Liver (tissue), 8 donors: ENCODE measurements at regions not wholly inside any gene's neighbourhood (a gene's known extent, or its start where the extent isn't known, plus 50 kb on each side); places are given as distances from the start of the nearest gene placed in this dataset.

Experiments
- DNase-seq: peaks from one replicate; pipeline ENCODE4 v3.0.0-alpha.2; 2017; ENCODE audit warnings: low spot score
- H3K27ac ChIP-seq, 2 donors: one replicate each; pipeline ENCODE4 v1.7.0; 2013; ENCODE audit warnings: inconsistent platforms in 2 of 2, low read length in 2 of 2, control low read depth in 1 of 2, low read depth in 1 of 2, mild to moderate bottlenecking in 1 of 2
- H3K27me3 ChIP-seq, 4 donors: one replicate each; pipeline versions ENCODE4 v1.6.1 to v1.7.0; 2013; ENCODE audit warnings: low read length in 3 of 4, inconsistent platforms in 1 of 4, mild to moderate bottlenecking in 1 of 4, moderate library complexity in 1 of 4; ENCODE audit not compliant: control insufficient read depth in 4 of 4, insufficient read depth in 4 of 4
- H3K36me3 ChIP-seq, 4 donors: one replicate each; pipeline versions ENCODE4 v1.6.1 to v1.7.0; 2013; ENCODE audit warnings: low read length in 3 of 4, mild to moderate bottlenecking in 3 of 4, low read depth in 1 of 4, moderate library complexity in 1 of 4; ENCODE audit not compliant: control insufficient read depth in 4 of 4, insufficient read depth in 3 of 4
- H3K4me1 ChIP-seq, 4 donors: one replicate each; pipeline versions ENCODE4 v1.6.1 to v1.7.0; 2013; ENCODE audit warnings: low read length in 3 of 4, mild to moderate bottlenecking in 3 of 4, moderate library complexity in 1 of 4; ENCODE audit not compliant: control insufficient read depth in 4 of 4, insufficient read depth in 4 of 4
- H3K4me3 ChIP-seq, 3 donors: one replicate each; pipeline versions ENCODE4 v1.6.1 to v1.7.0; 2013; ENCODE audit warnings: low read length in 3 of 3, control low read depth in 1 of 3, low read depth in 1 of 3, mild to moderate bottlenecking in 1 of 3
- H3K9ac ChIP-seq, 2 donors: one replicate each; pipeline ENCODE4 v1.7.0; 2013; ENCODE audit warnings: low read length in 2 of 2, mild to moderate bottlenecking in 2 of 2, moderate library complexity in 2 of 2, control low read depth in 1 of 2, low read depth in 1 of 2
- H3K9me3 ChIP-seq, 4 donors: one replicate each; pipeline versions ENCODE4 v1.6.1 to v1.7.0; 2013; ENCODE audit warnings: low read length in 3 of 4; ENCODE audit not compliant: control insufficient read depth in 4 of 4
- CTCF ChIP-seq: fragments of 150-350 bp; IDR thresholded peaks from 2 replicates; pipeline ENCODE4 v1.5.1; 2017; ENCODE audit warnings: improper control_type of control experiment, low read depth, low read length; ENCODE audit not compliant: missing input control
- EGR1 ChIP-seq, 2 donors: IDR thresholded peaks; 2 replicates each; pipeline ENCODE4 v1.6.1; 2016 to 2018; ENCODE audit warnings: antibody characterized with exemption in 2 of 2, low read depth in 2 of 2
- FOXA1 ChIP-seq: IDR thresholded peaks from 2 replicates; pipeline ENCODE4 v1.6.1; 2016; ENCODE audit warnings: antibody characterized with exemption
- FOXA2 ChIP-seq: IDR thresholded peaks from 2 replicates; pipeline ENCODE4 v1.6.1; 2016; ENCODE audit warnings: antibody characterized with exemption
- GABPA ChIP-seq, 2 donors: IDR thresholded peaks in 1 of 2; conservative IDR thresholded peaks in 1 of 2; 2 replicates each; pipeline ENCODE4 v1.6.1; 2016; ENCODE audit warnings: antibody characterized with exemption in 2 of 2, mild to moderate bottlenecking in 1 of 2, moderate library complexity in 1 of 2
- HNF4A ChIP-seq, 2 donors: conservative IDR thresholded peaks; 2 replicates each; pipeline ENCODE4 v1.6.1; 2016; ENCODE audit warnings: antibody characterized with exemption in 2 of 2, mild to moderate bottlenecking in 2 of 2
- HNF4G ChIP-seq: IDR thresholded peaks from 2 replicates; pipeline ENCODE4 v1.6.1; 2016; ENCODE audit warnings: antibody characterized with exemption
- JUND ChIP-seq, 2 donors: IDR thresholded peaks; 2 replicates each; pipeline ENCODE4 v1.6.1; 2016; ENCODE audit warnings: antibody characterized with exemption in 2 of 2
- RAD21 ChIP-seq, 2 donors: IDR thresholded peaks; 2 replicates each; pipeline ENCODE4 v1.6.1; 2016; ENCODE audit warnings: antibody characterized with exemption in 2 of 2, mild to moderate bottlenecking in 2 of 2
- RXRA ChIP-seq, 2 donors: IDR thresholded peaks; 2 replicates each; pipeline ENCODE4 v1.6.1; 2017 to 2018; ENCODE audit warnings: antibody characterized with exemption in 2 of 2, mild to moderate bottlenecking in 1 of 2
- SP1 ChIP-seq: IDR thresholded peaks from 2 replicates; pipeline ENCODE4 v1.6.1; 2018; ENCODE audit warnings: antibody characterized with exemption, mild to moderate bottlenecking
- TAF1 ChIP-seq: conservative IDR thresholded peaks from 2 replicates; pipeline ENCODE4 v1.6.1; 2016; ENCODE audit warnings: antibody characterized with exemption, mild to moderate bottlenecking
- YY1 ChIP-seq: IDR thresholded peaks from 2 replicates; pipeline ENCODE4 v1.6.1; 2016; ENCODE audit warnings: antibody characterized with exemption, mild to moderate bottlenecking
- ZBTB33 ChIP-seq: IDR thresholded peaks from 2 replicates; pipeline ENCODE4 v1.6.1; 2016; ENCODE audit warnings: antibody characterized with exemption
- WGBS: extraction: QIAGEN DNeasy Blood & Tissue Kit; methylation state at CpG from one replicate; pipeline ENCODE4 v1.1.7; 2013; 5-methylcytosine and 5-hydroxymethylcytosine counted together
- TF ChIP-seq, protein P1 (sequence below): IDR thresholded peaks from 2 replicates; pipeline ENCODE4 v1.6.1; 2016; ENCODE audit warnings: antibody characterized with exemption, mild to moderate bottlenecking
- TF ChIP-seq, protein P2 (sequence below): IDR thresholded peaks from 2 replicates; pipeline ENCODE4 v1.6.1; 2016; ENCODE audit warnings: antibody characterized with exemption
- donor health status: healthy.
- donor health status: healthy.
- donor health status: healthy.
- donor health status: healthy.
- donor health status: healthy.

GRCh38 chr19:22526661-22527272 is 104.6 kb upstream of the ZNF98 start:
- Histone ChIP-seq H3K36me3 (no peaks in the 10 kb centered on the region), H3K9ac (no peak overlapping the region), H3K27ac (no peak overlapping the region), H3K27me3 (peaks cover 0 to 5% (median 0%) of the 10 kb centered on the region in 4 donors), H3K4me3 (no peak overlapping the region), H3K4me1 (no peaks in the 10 kb centered on the region), H3K9me3 (peaks cover 0 to 13% (median 5%) of the 10 kb centered on the region in 4 donors)
- WGBS, result 36% methylated on average over 11 of the region's 11 CpGs
- TF ChIP-seq HNF4G (no peak), FOXA2 (no peak), FOXA1 (no peak), ZBTB33 (no peak), YY1 (no peak), GABPA (IDR thresholded peaks at IDR 0.05 in 1 of 2, conservative IDR thresholded peaks at IDR 0.05 in 1 of 2) (no peak), EGR1 (IDR thresholded peaks at IDR 0.05; ENCODE audit: low read depth in 2 of 2) (no peak), JUND (IDR thresholded peaks at IDR 0.05) (no peak), TAF1 (no peak), SP1 (no peak), RAD21 (IDR thresholded peaks at IDR 0.05) (no peak), RXRA (IDR thresholded peaks at IDR 0.05) (no peak)
- TF ChIP-seq, protein P1, sequence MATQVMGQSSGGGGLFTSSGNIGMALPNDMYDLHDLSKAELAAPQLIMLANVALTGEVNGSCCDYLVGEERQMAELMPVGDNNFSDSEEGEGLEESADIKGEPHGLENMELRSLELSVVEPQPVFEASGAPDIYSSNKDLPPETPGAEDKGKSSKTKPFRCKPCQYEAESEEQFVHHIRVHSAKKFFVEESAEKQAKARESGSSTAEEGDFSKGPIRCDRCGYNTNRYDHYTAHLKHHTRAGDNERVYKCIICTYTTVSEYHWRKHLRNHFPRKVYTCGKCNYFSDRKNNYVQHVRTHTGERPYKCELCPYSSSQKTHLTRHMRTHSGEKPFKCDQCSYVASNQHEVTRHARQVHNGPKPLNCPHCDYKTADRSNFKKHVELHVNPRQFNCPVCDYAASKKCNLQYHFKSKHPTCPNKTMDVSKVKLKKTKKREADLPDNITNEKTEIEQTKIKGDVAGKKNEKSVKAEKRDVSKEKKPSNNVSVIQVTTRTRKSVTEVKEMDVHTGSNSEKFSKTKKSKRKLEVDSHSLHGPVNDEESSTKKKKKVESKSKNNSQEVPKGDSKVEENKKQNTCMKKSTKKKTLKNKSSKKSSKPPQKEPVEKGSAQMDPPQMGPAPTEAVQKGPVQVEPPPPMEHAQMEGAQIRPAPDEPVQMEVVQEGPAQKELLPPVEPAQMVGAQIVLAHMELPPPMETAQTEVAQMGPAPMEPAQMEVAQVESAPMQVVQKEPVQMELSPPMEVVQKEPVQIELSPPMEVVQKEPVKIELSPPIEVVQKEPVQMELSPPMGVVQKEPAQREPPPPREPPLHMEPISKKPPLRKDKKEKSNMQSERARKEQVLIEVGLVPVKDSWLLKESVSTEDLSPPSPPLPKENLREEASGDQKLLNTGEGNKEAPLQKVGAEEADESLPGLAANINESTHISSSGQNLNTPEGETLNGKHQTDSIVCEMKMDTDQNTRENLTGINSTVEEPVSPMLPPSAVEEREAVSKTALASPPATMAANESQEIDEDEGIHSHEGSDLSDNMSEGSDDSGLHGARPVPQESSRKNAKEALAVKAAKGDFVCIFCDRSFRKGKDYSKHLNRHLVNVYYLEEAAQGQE, result no peak
- TF ChIP-seq, protein P2, sequence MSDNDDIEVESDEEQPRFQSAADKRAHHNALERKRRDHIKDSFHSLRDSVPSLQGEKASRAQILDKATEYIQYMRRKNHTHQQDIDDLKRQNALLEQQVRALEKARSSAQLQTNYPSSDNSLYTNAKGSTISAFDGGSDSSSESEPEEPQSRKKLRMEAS, result no peak
- DNase-seq, result no peak

- no peaks in the 10 kb centered on the region for H3K36me3 ChIP-seq
- no peak for DNase-seq
- H3K9me3 ChIP-seq, result peaks cover 5 to 14% (median 6%) of the 10 kb centered on the region in 4 donors
- TF ChIP-seq EGR1 (IDR thresholded peaks at IDR 0.05; ENCODE audit: low read depth in 2 of 2), result no peak
- TF ChIP-seq, protein P1, result no peak
- TF ChIP-seq SP1, result no peak
- TF ChIP-seq CTCF, result no peak
- no peak for TF ChIP-seq TAF1
- TF ChIP-seq JUND (IDR thresholded peaks at IDR 0.05), result no peak
- TF ChIP-seq FOXA2, result no peak
- TF ChIP-seq RXRA (IDR thresholded peaks at IDR 0.05), result no peak
- no peak for TF ChIP-seq FOXA1
- TF ChIP-seq GABPA (IDR thresholded peaks at IDR 0.05 in 1 of 2, conservative IDR thresholded peaks at IDR 0.05 in 1 of 2), result no peak
- TF ChIP-seq HNF4A (conservative IDR thresholded peaks at IDR 0.05), result no peak
- no peak for TF ChIP-seq ZBTB33
- TF ChIP-seq RAD21 (IDR thresholded peaks at IDR 0.05), result no peak
- H3K4me1 ChIP-seq, result no peaks in the 10 kb centered on the region
- 84% methylated on average over 4 of the region's 4 CpGs for WGBS
- peaks cover 0 to 5% (median 0%) of the 10 kb centered on the region in 4 donors for H3K27me3 ChIP-seq
- H3K9ac ChIP-seq, result no peak overlapping the region
- H3K4me3 ChIP-seq, result no peak overlapping the region
- H3K27ac ChIP-seq, result no peak overlapping the region
These were observed 101.8 kb upstream of the ZNF98 start for GRCh38 chr19:22523940-22524339.
